K562 (cell line): ENCODE measurements at regions not wholly inside any gene's neighbourhood (a gene's known extent, or its start where the extent isn't known, plus 50 kb on each side); places are given as distances from the start of the nearest gene placed in this dataset.

ENCODE experiments used
- CHD2 ChIP-seq: IDR thresholded peaks from 2 replicates; pipeline ENCODE4 v1.6.1; 2011; ENCODE audit warnings: low read depth, low read length
- NEUROD1 ChIP-seq: fragments of 150-350 bp; IDR thresholded peaks from 2 replicates; pipeline ENCODE4 v1.6.1; 2014; ENCODE audit warnings: borderline replicate concordance, low read length, low read depth; ENCODE audit not compliant: partially characterized antibody
- RAD21 ChIP-seq, 2 experiments: fragments of 250-450 bp in 1 of 2; fragments of 450-650 bp in 1 of 2; sonication (Bioruptor Pico) in 1 of 2; formaldehyde crosslinking in 1 of 2; IDR thresholded peaks in 1 of 2; conservative IDR thresholded peaks in 1 of 2; 2 replicates each; pipeline versions ENCODE4 v1.4.0 to v1.8.0; 2020 to 2022; ENCODE audit warnings: mild to moderate bottlenecking in 2 of 2, moderate library complexity in 1 of 2
- ZKSCAN1 ChIP-seq: fragments of 150-350 bp; IDR thresholded peaks from 2 replicates; pipeline ENCODE4 v1.6.1; 2016; ENCODE audit warnings: low read depth, low read length

DNA sequence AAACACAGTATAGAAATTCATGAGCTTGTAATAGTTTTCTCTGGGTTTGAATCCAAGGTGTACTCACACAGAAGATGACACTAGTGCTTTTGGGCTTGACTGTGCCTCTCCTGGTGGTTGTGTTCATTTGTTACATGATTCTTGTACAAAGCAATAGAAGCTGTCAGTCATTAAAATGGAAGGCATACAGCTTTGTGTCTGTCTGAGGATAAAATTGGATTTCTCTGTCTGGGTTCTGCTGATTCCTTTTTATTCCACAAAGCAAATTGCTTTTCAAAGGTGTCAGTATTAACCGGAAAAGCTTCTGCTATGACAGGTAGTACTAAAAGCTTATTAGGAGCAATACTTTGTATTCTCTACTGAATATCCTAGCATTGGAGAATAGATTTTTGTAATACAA is 361.2 kb downstream of the SLC6A15 start:
- TF ChIP-seq ZKSCAN1 (no peak), NEUROD1 (no peak), RAD21 (CRISPR knock-in tag; conservative IDR thresholded peaks at IDR 0.05 in 1 of 2, IDR thresholded peaks at IDR 0.05 in 1 of 2) (no peak), CHD2 (no peak)
